ENCODE measurements at regions not wholly inside any gene's neighbourhood (a gene's known extent, or its start where the extent isn't known, plus 50 kb on each side); places are given as distances from the start of the nearest gene placed in this dataset.

DNA sequence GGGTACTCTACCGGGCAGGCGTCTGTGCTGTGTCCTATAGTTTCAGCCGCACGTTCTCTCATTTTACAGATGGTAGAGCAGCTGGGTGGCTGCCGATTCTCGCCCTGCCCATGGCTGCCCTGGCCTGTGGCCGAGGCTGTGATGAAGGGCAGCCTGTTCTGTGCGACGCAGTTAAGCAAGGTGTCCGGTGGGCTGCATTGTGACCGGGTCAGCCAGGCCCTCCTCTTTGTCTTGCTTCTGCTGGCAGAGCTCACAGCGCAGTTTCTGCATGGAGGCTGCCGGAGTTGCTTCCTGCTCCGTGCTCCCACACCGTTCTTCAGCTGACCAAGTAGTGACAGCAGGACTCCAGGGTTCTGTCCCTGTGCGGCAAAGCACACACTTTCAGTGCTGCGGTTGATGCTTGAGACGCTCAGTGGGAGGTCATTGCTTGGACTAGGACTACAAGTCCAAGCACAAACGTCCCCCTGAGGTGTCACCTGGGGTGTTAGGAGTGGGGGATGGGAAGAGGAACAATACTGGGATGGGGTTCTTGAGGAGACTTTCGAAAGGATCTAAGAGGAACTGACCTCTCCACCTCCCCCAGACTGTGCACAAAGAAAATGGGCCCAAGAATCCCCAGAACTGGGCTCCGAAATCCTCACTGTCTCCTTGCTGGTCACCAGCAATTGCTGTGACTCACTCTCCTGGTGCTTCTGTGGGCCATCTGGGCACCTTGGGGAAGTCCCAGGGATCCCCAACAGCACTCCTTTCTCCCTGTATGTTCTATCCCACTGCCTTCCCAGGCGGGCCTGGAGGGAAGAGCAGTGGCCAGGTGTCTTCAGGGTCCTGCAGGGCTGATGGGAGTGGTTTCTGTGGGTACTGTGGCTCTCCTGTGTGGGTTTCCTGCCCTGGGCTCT, 58.2 kb downstream of the GADD45G start:
- peak; percentile 58 for DNase-seq

DNA sequence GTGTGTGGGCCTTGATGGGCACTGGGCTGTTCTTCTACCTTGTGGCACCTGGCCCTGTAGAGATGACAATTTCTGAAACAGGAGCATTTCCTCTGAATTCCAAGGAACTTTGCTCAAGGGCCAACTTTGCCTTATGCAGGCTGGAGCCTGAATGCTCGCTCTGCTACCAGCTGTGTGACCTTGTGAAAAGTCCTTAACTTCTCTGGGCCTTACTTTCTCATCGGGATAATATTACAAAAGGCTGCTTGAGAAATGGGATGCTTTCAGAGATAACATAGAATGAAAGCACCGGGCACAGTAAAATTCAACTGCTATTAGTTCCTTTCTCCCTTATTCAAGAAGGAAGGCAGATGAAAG, 58.8 kb downstream of the GADD45G start:
- Mint-ChIP-seq H3K4me3 (ENCODE audit: unreplicated experiment) (no peak overlapping the region), H3K4me1 (ENCODE audit: low read depth, unreplicated experiment) (peaks cover 42% of the 10 kb centered on the region), H3K27ac (ENCODE audit: unreplicated experiment) (peak overlapping the region; percentile 95), H3K9me3 (ENCODE audit: unreplicated experiment) (peaks cover 28% of the 10 kb centered on the region), H3K36me3 (ENCODE audit: unreplicated experiment) (peaks cover 5% of the 10 kb centered on the region), H3K27me3 (ENCODE audit: unreplicated experiment) (peaks cover 26% of the 10 kb centered on the region)
- TF ChIP-seq, protein P1, sequence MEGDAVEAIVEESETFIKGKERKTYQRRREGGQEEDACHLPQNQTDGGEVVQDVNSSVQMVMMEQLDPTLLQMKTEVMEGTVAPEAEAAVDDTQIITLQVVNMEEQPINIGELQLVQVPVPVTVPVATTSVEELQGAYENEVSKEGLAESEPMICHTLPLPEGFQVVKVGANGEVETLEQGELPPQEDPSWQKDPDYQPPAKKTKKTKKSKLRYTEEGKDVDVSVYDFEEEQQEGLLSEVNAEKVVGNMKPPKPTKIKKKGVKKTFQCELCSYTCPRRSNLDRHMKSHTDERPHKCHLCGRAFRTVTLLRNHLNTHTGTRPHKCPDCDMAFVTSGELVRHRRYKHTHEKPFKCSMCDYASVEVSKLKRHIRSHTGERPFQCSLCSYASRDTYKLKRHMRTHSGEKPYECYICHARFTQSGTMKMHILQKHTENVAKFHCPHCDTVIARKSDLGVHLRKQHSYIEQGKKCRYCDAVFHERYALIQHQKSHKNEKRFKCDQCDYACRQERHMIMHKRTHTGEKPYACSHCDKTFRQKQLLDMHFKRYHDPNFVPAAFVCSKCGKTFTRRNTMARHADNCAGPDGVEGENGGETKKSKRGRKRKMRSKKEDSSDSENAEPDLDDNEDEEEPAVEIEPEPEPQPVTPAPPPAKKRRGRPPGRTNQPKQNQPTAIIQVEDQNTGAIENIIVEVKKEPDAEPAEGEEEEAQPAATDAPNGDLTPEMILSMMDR (IDR thresholded peaks at IDR 0.05; ENCODE audit: partially characterized antibody, unreplicated experiment): no peak
- DNase-seq: no peak

More for the DNA sequence above, 58.2 kb downstream of the GADD45G start:
- TF ChIP-seq, protein P1 (IDR thresholded peaks at IDR 0.05; ENCODE audit: partially characterized antibody, unreplicated experiment): no peak
- Mint-ChIP-seq H3K27me3 (ENCODE audit: unreplicated experiment) (peaks cover 28% of the 10 kb centered on the region), H3K4me1 (ENCODE audit: low read depth, unreplicated experiment) (peaks cover 41% of the 10 kb centered on the region), H3K4me3 (ENCODE audit: unreplicated experiment) (peak overlapping the region; percentile 70), H3K9me3 (ENCODE audit: unreplicated experiment) (peaks cover 28% of the 10 kb centered on the region), H3K27ac (ENCODE audit: unreplicated experiment) (peak overlapping the region; percentile 95), H3K36me3 (ENCODE audit: unreplicated experiment) (peaks cover 5% of the 10 kb centered on the region)

GRCh38 chr9:89664010-89664409, 59.2 kb downstream of the GADD45G start:
- peaks cover 5% of the 10 kb centered on the region for H3K36me3 Mint-ChIP-seq (ENCODE audit: unreplicated experiment)
- H3K27ac Mint-ChIP-seq (ENCODE audit: unreplicated experiment): no peak overlapping the region
- H3K4me3 Mint-ChIP-seq (ENCODE audit: unreplicated experiment): no peak overlapping the region
- peaks cover 22% of the 10 kb centered on the region for H3K27me3 Mint-ChIP-seq (ENCODE audit: unreplicated experiment)
- H3K9me3 Mint-ChIP-seq (ENCODE audit: unreplicated experiment): peaks cover 25% of the 10 kb centered on the region
- TF ChIP-seq, protein P1 (IDR thresholded peaks at IDR 0.05; ENCODE audit: partially characterized antibody, unreplicated experiment): no peak
- no peak for DNase-seq
- H3K4me1 Mint-ChIP-seq (ENCODE audit: low read depth, unreplicated experiment): peaks cover 45% of the 10 kb centered on the region

DNA sequence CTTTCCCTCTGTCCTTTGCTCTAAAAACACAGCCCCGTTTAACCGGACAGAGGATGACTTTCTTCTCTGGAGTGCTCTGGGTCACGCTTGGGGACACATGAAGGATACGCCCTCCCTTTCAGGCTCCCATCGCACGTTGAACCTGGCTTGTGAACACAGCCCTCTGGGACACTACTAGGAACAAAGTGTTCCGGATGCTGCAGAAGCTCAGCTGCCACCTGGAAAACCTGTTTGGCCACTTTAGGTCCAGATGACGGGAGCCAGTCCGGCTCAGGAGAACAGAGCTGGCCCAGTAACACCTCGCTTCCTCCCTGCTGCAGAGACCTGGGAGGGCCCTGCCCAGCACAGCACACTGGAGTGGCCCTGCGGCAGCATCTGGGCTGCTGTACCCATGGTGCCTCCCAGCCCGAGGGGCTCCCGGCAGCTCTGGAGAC, 60.1 kb downstream of the GADD45G start:
- no peak overlapping the region for H3K4me3 Mint-ChIP-seq (ENCODE audit: unreplicated experiment)
- TF ChIP-seq, protein P1 (IDR thresholded peaks at IDR 0.05; ENCODE audit: partially characterized antibody, unreplicated experiment): no peak
- peak overlapping the region; percentile 22 for H3K27ac Mint-ChIP-seq (ENCODE audit: unreplicated experiment)
- H3K27me3 Mint-ChIP-seq (ENCODE audit: unreplicated experiment): peaks cover 19% of the 10 kb centered on the region
- peaks cover 42% of the 10 kb centered on the region for H3K4me1 Mint-ChIP-seq (ENCODE audit: low read depth, unreplicated experiment)
- H3K9me3 Mint-ChIP-seq (ENCODE audit: unreplicated experiment): peaks cover 25% of the 10 kb centered on the region
- no peak for DNase-seq
- peaks cover 5% of the 10 kb centered on the region for H3K36me3 Mint-ChIP-seq (ENCODE audit: unreplicated experiment)

GRCh38 chr9:89666364-89666763, 61.6 kb downstream of the GADD45G start:
- Mint-ChIP-seq H3K36me3 (ENCODE audit: unreplicated experiment) (peaks cover 5% of the 10 kb centered on the region), H3K4me1 (ENCODE audit: low read depth, unreplicated experiment) (peaks cover 37% of the 10 kb centered on the region), H3K4me3 (ENCODE audit: unreplicated experiment) (no peak overlapping the region), H3K27me3 (ENCODE audit: unreplicated experiment) (peaks cover 16% of the 10 kb centered on the region), H3K9me3 (ENCODE audit: unreplicated experiment) (peaks cover 19% of the 10 kb centered on the region), H3K27ac (ENCODE audit: unreplicated experiment) (no peak overlapping the region)
- TF ChIP-seq, protein P1 (IDR thresholded peaks at IDR 0.05; ENCODE audit: partially characterized antibody, unreplicated experiment): no peak
- DNase-seq: no peak

All from glutamatergic neuron (in vitro differentiated cells).